GM12891 (cell line): ENCODE measurements at regions not wholly inside any gene's neighbourhood (a gene's known extent, or its start where the extent isn't known, plus 50 kb on each side); places are given as distances from the start of the nearest gene placed in this dataset.
"Not testable (repeated sequence)": the region's sequence is repeated elsewhere in the genome, so short reads cannot be mapped to it uniquely, and the experiment has no call there.

Experiments
- POLR2A ChIP-seq: IDR thresholded peaks from 2 replicates; pipeline ENCODE4 v1.6.1; 2011; ENCODE audit warnings: low read depth, low read length, control low read depth
- POLR2AphosphoS5 ChIP-seq: IDR thresholded peaks from 2 replicates; pipeline ENCODE4 v1.6.1; 2011; ENCODE audit warnings: low read depth, low read length, control low read depth

DNA sequence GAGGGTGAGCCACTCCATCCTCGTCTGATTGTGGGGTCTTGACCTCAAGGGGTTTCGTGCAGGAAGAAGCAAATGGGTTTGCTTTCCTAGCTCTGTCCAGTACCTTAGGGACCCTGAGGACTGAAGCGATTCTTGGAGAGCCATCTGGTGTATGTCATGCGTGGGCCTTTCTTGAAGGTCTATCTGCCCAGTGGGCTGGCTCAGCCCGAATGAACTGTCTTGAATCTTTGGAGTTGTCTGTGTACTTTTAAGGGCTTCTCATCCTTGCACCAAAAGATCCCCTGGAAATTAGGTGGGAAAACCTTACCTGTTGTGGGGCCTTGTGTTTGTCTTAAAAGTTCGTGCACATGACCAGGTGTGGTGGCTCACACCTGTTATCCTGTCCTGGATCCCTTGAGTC lies 135.4 kb upstream of the ERV3-1 start:
- TF ChIP-seq POLR2AphosphoS5, POLR2A: not testable (repeated sequence)
